ENCODE measurements at regions not wholly inside any gene's neighbourhood (a gene's known extent, or its start where the extent isn't known, plus 50 kb on each side); places are given as distances from the start of the nearest gene placed in this dataset.
"Not testable (repeated sequence)": the region's sequence is repeated elsewhere in the genome, so short reads cannot be mapped to it uniquely, and the experiment has no call there.

DNA sequence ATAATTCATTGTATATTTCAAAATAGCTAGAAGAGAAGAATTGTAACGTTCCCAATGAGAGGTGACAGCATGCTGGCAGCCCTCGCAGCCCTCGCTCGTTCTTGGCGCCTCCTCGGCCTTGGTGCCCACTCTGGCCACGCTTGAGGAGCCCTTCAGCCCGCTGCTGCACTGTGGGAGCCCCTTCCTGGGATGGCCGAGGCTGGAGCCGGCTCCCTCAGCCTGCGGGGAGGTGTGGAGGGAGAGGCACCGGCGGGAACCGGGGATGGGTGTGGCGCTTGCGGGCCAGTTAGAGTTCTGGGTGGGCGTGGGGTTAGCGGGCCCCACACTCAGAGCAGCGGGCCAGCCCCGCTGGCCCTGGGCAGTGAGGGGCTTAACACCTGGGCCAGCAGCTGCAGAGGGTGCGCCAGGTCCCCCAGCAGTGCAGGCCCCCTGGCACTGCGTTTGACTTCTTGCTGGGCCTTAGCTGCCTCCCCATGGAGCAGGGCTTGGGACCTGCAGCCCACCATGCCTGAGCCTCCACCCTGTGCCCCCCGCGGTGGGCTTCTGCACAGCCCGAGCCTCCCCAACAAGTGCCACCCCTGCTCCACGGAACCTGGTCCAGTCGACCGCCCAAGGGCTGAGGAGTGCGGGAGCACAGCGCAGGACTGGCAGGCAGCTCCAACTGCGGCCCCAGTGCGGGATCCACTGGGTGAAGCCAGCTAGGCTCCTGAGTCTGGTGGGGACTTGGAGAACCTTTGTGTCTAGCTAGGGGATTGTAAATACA, 437.7 kb downstream of the NAP1L3 start:
- not testable (repeated sequence) for H3K27ac ChIP-seq (ENCODE audit: low read depth in 1 of 2, low read length in 2 of 2); H3K27me3 ChIP-seq (ENCODE audit: control insufficient read depth in 4 of 4, insufficient read depth in 4 of 4, low read length in 3 of 4); DNase-seq (ENCODE audit: low spot score); H3K9ac ChIP-seq (ENCODE audit: low read depth in 1 of 2, low read length in 2 of 2); H3K9me3 ChIP-seq (ENCODE audit: control insufficient read depth in 4 of 4, low read length in 3 of 4); H3K4me1 ChIP-seq (ENCODE audit: control insufficient read depth in 4 of 4, insufficient read depth in 4 of 4, low read length in 3 of 4); H3K4me3 ChIP-seq (ENCODE audit: low read depth in 1 of 3, low read length in 3 of 3); H3K36me3 ChIP-seq (ENCODE audit: control insufficient read depth in 4 of 4, insufficient read depth in 3 of 4, low read depth in 1 of 4, low read length in 3 of 4)
- WGBS = 91% methylated on average over 32 of the region's 32 CpGs

GRCh38 chrX:93229036-93229435, 444.3 kb downstream of the NAP1L3 start:
- no peaks in the 10 kb centered on the region for H3K4me1 ChIP-seq (ENCODE audit: control insufficient read depth in 4 of 4, insufficient read depth in 4 of 4, low read length in 3 of 4)
- H3K9ac ChIP-seq (ENCODE audit: low read depth in 1 of 2, low read length in 2 of 2) = no peak overlapping the region
- H3K27me3 ChIP-seq (ENCODE audit: control insufficient read depth in 4 of 4, insufficient read depth in 4 of 4, low read length in 3 of 4) = no peaks in the 10 kb centered on the region
- no peaks in the 10 kb centered on the region for H3K9me3 ChIP-seq (ENCODE audit: control insufficient read depth in 4 of 4, low read length in 3 of 4)
- TF ChIP-seq, protein P1, sequence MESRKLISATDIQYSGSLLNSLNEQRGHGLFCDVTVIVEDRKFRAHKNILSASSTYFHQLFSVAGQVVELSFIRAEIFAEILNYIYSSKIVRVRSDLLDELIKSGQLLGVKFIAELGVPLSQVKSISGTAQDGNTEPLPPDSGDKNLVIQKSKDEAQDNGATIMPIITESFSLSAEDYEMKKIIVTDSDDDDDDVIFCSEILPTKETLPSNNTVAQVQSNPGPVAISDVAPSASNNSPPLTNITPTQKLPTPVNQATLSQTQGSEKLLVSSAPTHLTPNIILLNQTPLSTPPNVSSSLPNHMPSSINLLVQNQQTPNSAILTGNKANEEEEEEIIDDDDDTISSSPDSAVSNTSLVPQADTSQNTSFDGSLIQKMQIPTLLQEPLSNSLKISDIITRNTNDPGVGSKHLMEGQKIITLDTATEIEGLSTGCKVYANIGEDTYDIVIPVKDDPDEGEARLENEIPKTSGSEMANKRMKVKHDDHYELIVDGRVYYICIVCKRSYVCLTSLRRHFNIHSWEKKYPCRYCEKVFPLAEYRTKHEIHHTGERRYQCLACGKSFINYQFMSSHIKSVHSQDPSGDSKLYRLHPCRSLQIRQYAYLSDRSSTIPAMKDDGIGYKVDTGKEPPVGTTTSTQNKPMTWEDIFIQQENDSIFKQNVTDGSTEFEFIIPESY (IDR thresholded peaks at IDR 0.05) = no peak
- no peak for TF ChIP-seq TAF1 (conservative IDR thresholded peaks at IDR 0.05)
- TF ChIP-seq MAX (IDR thresholded peaks at IDR 0.05) = no peak
- TF ChIP-seq EGR1 (IDR thresholded peaks at IDR 0.05; ENCODE audit: low read depth in 2 of 2) = no peak
- no peak for TF ChIP-seq SP1 (IDR thresholded peaks at IDR 0.05)
- no peak for TF ChIP-seq FOXA1 (IDR thresholded peaks at IDR 0.05)
- no peak for TF ChIP-seq JUND (IDR thresholded peaks at IDR 0.05)
- no peak for TF ChIP-seq FOXA2 (IDR thresholded peaks at IDR 0.05)
- no peak for TF ChIP-seq NR2F2 (IDR thresholded peaks at IDR 0.05)
- no peak for TF ChIP-seq YY1 (IDR thresholded peaks at IDR 0.05)
- no peak for TF ChIP-seq HNF4G (IDR thresholded peaks at IDR 0.05)
- TF ChIP-seq REST (IDR thresholded peaks at IDR 0.05) = no peak
- no peak for TF ChIP-seq HNF4A (conservative IDR thresholded peaks at IDR 0.05)
- no peak for TF ChIP-seq CTCF (IDR thresholded peaks at IDR 0.05; ENCODE audit: low read depth, low read length, missing input control)
- 38% methylated on average over 3 of the region's 3 CpGs for WGBS
- DNase-seq (ENCODE audit: low spot score) = no peak
- H3K4me3 ChIP-seq (ENCODE audit: low read depth in 1 of 3, low read length in 3 of 3) = no peak overlapping the region
- no peak overlapping the region for H3K27ac ChIP-seq (ENCODE audit: low read depth in 1 of 2, low read length in 2 of 2)
- H3K36me3 ChIP-seq (ENCODE audit: control insufficient read depth in 4 of 4, insufficient read depth in 3 of 4, low read depth in 1 of 4, low read length in 3 of 4) = no peaks in the 10 kb centered on the region
